GM13976 (cell line): ENCODE measurements at regions not wholly inside any gene's neighbourhood (a gene's known extent, or its start where the extent isn't known, plus 50 kb on each side); places are given as distances from the start of the nearest gene placed in this dataset.

Experiments
- DNase-seq: peaks from one replicate; pipeline ENCODE4 v3.0.0; 2012; ENCODE audit warnings: low spot score
- in situ Hi-C: fragments of 300-500 bp; cut with MboI; formaldehyde crosslinking; loops from one replicate; pipeline ENCODE4 v1.12.0; 2022; ENCODE audit warnings: low sequenced_read_pairs, mixed read lengths, inconsistent platforms; ENCODE audit not compliant: unreplicated experiment
- TF ChIP-seq, protein P1 (sequence below): IDR thresholded peaks from 2 replicates; pipeline ENCODE4 v1.5.1; 2012; ENCODE audit warnings: borderline replicate concordance, mild to moderate bottlenecking; ENCODE audit not compliant: insufficient read depth; ENCODE audit errors: extremely low read depth, missing control alignments, control extremely low read depth

DNA sequence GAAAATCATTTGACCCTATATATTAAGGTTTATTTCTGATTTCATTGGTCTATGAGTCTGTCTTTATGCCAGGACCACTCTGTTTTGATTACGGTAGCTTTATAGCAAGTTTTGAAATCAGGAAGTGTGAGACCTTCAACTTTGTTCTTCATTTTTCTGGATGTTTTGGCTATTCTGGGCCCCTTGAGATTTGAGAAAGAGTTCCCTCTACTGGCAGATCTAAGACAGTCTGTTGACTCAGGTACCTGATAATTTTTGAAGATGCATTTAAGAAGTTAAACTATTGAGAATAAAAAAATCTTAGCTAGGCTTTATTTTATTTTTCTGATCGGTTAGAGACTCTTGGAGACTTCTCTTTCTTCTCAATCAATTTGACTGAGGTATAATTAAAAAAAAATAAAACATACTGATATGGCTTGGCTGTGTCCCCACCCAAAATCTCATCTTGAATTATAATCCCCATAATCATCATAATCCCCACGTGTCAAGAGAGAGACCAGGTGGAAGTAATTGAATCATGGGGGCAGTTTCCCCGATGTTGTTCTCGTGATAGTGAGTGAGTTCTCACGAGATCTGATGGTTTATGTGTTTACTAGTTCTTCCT, 209.2 kb downstream of the SNX10 start:
- TF ChIP-seq, protein P1, sequence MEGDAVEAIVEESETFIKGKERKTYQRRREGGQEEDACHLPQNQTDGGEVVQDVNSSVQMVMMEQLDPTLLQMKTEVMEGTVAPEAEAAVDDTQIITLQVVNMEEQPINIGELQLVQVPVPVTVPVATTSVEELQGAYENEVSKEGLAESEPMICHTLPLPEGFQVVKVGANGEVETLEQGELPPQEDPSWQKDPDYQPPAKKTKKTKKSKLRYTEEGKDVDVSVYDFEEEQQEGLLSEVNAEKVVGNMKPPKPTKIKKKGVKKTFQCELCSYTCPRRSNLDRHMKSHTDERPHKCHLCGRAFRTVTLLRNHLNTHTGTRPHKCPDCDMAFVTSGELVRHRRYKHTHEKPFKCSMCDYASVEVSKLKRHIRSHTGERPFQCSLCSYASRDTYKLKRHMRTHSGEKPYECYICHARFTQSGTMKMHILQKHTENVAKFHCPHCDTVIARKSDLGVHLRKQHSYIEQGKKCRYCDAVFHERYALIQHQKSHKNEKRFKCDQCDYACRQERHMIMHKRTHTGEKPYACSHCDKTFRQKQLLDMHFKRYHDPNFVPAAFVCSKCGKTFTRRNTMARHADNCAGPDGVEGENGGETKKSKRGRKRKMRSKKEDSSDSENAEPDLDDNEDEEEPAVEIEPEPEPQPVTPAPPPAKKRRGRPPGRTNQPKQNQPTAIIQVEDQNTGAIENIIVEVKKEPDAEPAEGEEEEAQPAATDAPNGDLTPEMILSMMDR, result peak; percentile 46
- in situ Hi-C loops, result loop anchor here (5.0 to 25.0 kb wide), 4 partner anchors 124 to 661 kb away; partner anchors contain the start of genes HOXA10, HOXA3, HOXA7 and HOXA9
- DNase-seq, result peak; percentile 65

- TF ChIP-seq, protein P1, result no peak
- no peak for DNase-seq
- in situ Hi-C loops, result loop anchor here (5.0 to 25.0 kb wide), 4 partner anchors 127 to 658 kb away; partner anchors contain the start of genes HOXA10, HOXA3, HOXA7 and HOXA9
Measured at GRCh38 chr7:26504411-26505120, 212.9 kb downstream of the SNX10 start.

DNA sequence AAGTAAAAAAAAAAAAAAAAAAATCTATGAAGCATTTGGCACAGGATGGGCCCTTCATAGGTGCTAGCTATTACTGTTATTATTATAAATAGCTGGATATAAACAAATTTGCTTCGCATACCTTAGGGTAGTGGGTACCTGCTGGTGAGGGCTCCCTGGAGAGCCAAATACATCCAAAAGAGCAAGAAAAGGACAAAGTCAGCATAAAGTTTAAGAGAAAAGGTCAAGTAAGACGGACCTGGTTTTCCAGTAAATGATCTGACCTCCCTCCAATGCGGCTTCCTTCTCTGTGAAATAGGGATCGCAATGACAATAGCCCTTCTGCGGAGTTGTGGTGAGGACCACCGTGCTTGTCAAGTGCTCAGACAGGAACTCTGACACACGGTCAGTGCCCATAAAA, 214.5 kb downstream of the SNX10 start:
- TF ChIP-seq, protein P1, result no peak
- no peak for DNase-seq
- in situ Hi-C loops, result loop anchor here (25.0 kb wide), 3 partner anchors 419 to 656 kb away; partner anchors contain the start of genes HOXA10, HOXA3, HOXA7 and HOXA9

DNA sequence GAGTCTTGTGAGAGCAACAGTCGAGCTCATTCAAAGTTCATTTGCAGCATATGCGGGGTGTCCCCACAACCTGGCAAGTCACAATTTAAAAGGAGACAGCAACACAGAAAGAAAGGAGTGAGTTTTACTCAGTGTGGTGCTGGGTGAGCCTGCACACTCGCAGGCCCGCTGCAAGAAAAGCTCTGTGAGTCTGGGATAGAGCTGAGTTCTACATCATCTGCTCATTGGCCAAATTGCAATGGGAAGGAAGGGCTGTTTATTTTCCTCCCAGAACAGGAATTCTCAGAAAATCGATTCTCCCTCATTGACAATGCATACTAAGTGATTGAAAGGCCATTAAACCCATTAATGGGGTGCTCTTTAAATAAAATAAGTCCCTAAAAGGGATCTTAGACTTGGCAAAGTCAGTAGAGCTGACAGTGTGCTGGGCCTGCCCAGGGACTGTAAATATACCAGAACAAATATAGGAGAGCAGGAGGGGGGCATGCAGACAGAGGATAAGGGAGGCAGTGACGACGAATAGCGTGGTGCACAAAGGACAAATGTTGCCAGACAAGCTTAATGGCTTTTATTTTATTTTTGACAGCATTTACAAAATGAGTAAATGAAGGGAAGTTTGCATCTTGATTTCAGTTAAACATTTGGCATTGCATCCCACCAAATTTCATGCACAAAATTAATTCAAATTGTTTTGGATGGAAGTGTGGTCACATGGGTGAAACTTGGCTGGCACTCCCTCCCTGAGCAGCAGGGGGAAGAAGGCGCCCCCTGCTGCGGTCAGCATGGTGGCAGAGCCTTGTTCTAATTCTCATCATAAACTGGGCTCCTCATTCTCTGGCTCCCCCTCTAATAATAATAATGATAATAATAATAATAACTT, 215.7 kb downstream of the SNX10 start:
- TF ChIP-seq, protein P1, result no peak
- no peak for DNase-seq
- in situ Hi-C loops, result loop anchor here (25.0 kb wide), 3 partner anchors 420 to 655 kb away; partner anchors contain the start of genes HOXA10, HOXA3, HOXA7 and HOXA9

DNA sequence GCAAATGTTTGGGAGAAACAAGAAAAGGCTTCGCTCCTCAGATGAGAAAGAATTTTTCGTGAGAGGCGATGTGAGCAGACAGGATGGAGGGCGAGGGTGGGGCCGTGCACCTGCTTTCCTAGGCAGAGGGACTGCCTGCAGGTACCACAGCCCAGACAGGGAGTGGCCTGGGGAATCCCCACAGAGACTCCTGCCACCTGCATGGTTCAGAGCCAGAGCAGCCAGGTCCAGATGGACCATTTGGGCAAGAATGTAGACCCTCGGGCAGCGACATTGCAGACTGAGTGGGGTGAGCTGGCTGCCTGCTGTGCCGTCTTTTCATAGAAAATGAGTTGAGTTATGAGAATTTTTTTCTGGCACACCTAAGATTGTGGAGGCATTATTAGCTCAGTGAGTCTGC, 216.8 kb downstream of the SNX10 start:
- in situ Hi-C loops, result loop anchor here (25.0 kb wide), 3 partner anchors 421 to 654 kb away; partner anchors contain the start of genes HOXA10, HOXA3, HOXA7 and HOXA9
- TF ChIP-seq, protein P1, result no peak
- DNase-seq, result no peak

DNA sequence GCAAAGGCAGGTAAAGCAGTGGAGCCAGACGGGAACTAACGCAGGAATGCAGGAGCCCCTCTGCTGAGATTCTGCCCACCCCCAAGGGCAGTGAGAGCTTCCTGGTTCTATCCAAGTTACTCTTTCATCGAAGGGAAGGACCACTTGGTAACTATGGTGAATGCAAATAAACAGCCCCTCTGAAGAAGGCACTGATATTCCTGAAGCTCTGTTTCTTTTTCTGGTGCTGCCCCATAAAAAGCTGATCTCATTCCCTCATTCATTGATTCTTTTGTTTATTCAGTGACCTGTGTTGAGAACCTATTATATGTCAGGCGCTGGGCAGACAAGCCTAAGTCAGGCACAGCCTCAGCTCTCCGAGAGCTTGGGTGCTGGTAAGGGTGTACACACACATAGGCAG, 217.3 kb downstream of the SNX10 start:
- in situ Hi-C loops, result loop anchor here (25.0 kb wide), 3 partner anchors 422 to 653 kb away; partner anchors contain the start of genes HOXA10, HOXA3, HOXA7 and HOXA9
- no peak for DNase-seq

More for the DNA sequence above, 217.3 kb downstream of the SNX10 start:
- TF ChIP-seq, protein P1, result no peak
